ENCODE measurements at regions not wholly inside any gene's neighbourhood (a gene's known extent, or its start where the extent isn't known, plus 50 kb on each side); places are given as distances from the start of the nearest gene placed in this dataset.

DNA sequence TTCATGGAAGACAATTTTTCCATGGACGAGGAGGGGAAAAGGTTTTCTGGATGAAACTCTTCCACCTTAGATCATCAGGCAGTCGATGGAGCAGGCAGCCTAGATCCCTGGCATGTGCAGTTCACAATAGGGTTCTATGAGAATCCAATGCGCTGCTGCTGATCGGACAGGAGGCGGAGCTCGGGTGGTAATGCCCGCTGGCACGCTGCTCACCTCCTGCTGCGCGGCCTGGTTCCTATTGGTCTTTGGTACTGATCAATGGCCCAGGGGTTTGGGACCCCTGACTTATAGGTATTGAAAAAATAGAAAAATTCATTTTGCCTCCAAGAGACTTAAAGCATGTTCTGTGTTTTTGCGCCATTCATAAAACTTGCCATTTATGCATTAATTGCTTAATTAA is 793.9 kb upstream of the NR2F2 start:
- TF ChIP-seq ZNF274 (IDR thresholded peaks at IDR 0.05; ENCODE audit: low read depth, low read length) (no peak), SUZ12 (IDR thresholded peaks at IDR 0.05; ENCODE audit: extremely low read depth, insufficient read depth, insufficient read length) (no peak), YY1 (IDR thresholded peaks at IDR 0.05; ENCODE audit: insufficient read depth, insufficient read length) (no peak)
